Stomach (tissue), 8 donors: ENCODE measurements at regions not wholly inside any gene's neighbourhood (a gene's known extent, or its start where the extent isn't known, plus 50 kb on each side); places are given as distances from the start of the nearest gene placed in this dataset.

Experiments used
- DNase-seq, 2 donors: peaks; one replicate each; pipeline versions ENCODE4 v3.0.0 to v3.0.0-alpha.2; 2013 to 2019
- H3K27ac ChIP-seq, 5 donors: fragments of 200-600 bp in 4 of 5; sonication (generic) in 4 of 5; one replicate each; pipeline ENCODE4 v1.5.1; 2013 to 2019; ENCODE audit warnings: mild to moderate bottlenecking in 1 of 5, moderate library complexity in 1 of 5
- H3K27me3 ChIP-seq, 3 donors: fragments of 200-600 bp; sonication (generic); one replicate each; pipeline ENCODE4 v1.5.1; 2017 to 2019; ENCODE audit warnings: mixed run types in 1 of 3
- H3K36me3 ChIP-seq, 4 donors: fragments of 200-600 bp; sonication (generic); 1 replicate in 3 of 4; 2 replicates in 1 of 4; pipeline ENCODE4 v1.5.1; 2016 to 2019
- H3K4me1 ChIP-seq, 4 donors: fragments of 200-600 bp; sonication (generic); one replicate each; pipeline ENCODE4 v1.5.1; 2016 to 2019
- H3K4me3 ChIP-seq, 4 donors: fragments of 200-600 bp; sonication (generic) in 3 of 4; one replicate each; pipeline ENCODE4 v1.5.1; 2016 to 2019; ENCODE audit warnings: mild to moderate bottlenecking in 1 of 4
- H3K9me3 ChIP-seq, 4 donors: fragments of 200-600 bp; sonication (generic); one replicate each; pipeline ENCODE4 v1.5.1; 2016 to 2019
- EP300 ChIP-seq: sonication (generic); formaldehyde crosslinking; IDR thresholded peaks from one replicate; pipeline ENCODE4 v1.6.1; 2017; ENCODE audit warnings: antibody characterized with exemption
- POLR2A ChIP-seq, 4 donors: fragments of 450-650 bp; IDR thresholded peaks; one replicate each; pipeline ENCODE4 v1.6.1; 2016; ENCODE audit warnings: antibody characterized with exemption in 4 of 4, control low read depth in 2 of 4, mild to moderate bottlenecking in 1 of 4, moderate library complexity in 1 of 4
- POLR2AphosphoS5 ChIP-seq, 3 donors: sonication (generic); formaldehyde crosslinking; IDR thresholded peaks; one replicate each; pipeline ENCODE4 v1.6.1; 2016; ENCODE audit warnings: antibody characterized with exemption in 3 of 3
- WGBS, 5 donors: extraction: QIAGEN DNeasy Blood & Tissue Kit in 3 of 5; methylation state at CpG; one replicate each; pipeline versions ENCODE4 v1.1.5 to v1.1.7; 2013 to 2018; 5-methylcytosine and 5-hydroxymethylcytosine counted together
- intact Hi-C: fragments of 100-400 bp; cut with DNase I; formaldehyde crosslinking; loops from one replicate; pipeline ENCODE4 v1.15.1; 2023; ENCODE audit warnings: low total_unique reads
- TF ChIP-seq, protein P1 (sequence below), 7 experiments: fragments of 450-650 bp in 4 of 7; fragments of 200-600 bp in 3 of 7; sonication (generic) in 3 of 7; IDR thresholded peaks; one replicate each; pipeline ENCODE4 v1.5.1; 2016 to 2019; ENCODE audit warnings: antibody characterized with exemption in 7 of 7, control low read depth in 2 of 7, mild to moderate bottlenecking in 1 of 7
- donor health status: healthy with polysubstance abuse.
- donor health status: Bipolar disorder and iron deficiency.
- donor health status: healthy.

DNA sequence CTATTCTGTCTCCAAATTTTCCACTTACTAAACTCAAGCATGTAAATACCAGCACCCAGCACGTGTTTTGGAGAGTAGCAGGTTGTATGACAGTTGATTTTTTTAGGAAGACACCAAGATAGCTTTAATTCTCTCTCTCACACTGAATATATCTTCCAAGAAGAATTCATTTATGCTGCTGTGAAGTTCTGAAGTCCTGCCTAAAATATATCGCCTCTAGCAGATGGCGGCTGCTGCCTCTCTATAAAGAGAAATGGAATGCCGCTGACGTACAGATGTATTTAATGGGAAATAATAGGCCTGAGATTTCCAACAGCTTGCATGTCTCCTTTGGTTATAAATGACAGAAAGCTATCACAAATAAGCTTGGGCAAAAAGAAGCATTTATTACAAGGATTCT is 74.7 kb downstream of the PFDN4 start:
- Histone ChIP-seq H3K27ac (no peak overlapping the region), H3K36me3 (no peaks in the 10 kb centered on the region), H3K4me3 (no peak overlapping the region), H3K4me1 (no peaks in the 10 kb centered on the region), H3K9me3 (no peaks in the 10 kb centered on the region), H3K27me3 (no peaks in the 10 kb centered on the region)
- DNase-seq: no peak
- intact Hi-C loops: no loop called here
- 84 to 91% (median 87%) methylated on average over 5 of the region's 5 CpGs for WGBS, 5 donors
- TF ChIP-seq, protein P1, sequence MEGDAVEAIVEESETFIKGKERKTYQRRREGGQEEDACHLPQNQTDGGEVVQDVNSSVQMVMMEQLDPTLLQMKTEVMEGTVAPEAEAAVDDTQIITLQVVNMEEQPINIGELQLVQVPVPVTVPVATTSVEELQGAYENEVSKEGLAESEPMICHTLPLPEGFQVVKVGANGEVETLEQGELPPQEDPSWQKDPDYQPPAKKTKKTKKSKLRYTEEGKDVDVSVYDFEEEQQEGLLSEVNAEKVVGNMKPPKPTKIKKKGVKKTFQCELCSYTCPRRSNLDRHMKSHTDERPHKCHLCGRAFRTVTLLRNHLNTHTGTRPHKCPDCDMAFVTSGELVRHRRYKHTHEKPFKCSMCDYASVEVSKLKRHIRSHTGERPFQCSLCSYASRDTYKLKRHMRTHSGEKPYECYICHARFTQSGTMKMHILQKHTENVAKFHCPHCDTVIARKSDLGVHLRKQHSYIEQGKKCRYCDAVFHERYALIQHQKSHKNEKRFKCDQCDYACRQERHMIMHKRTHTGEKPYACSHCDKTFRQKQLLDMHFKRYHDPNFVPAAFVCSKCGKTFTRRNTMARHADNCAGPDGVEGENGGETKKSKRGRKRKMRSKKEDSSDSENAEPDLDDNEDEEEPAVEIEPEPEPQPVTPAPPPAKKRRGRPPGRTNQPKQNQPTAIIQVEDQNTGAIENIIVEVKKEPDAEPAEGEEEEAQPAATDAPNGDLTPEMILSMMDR (IDR thresholded peaks at IDR 0.05): no peak
- TF ChIP-seq EP300: no peak
- TF ChIP-seq POLR2A (IDR thresholded peaks at IDR 0.05): no peak
- no peak for TF ChIP-seq POLR2AphosphoS5 (IDR thresholded peaks at IDR 0.05)

DNA sequence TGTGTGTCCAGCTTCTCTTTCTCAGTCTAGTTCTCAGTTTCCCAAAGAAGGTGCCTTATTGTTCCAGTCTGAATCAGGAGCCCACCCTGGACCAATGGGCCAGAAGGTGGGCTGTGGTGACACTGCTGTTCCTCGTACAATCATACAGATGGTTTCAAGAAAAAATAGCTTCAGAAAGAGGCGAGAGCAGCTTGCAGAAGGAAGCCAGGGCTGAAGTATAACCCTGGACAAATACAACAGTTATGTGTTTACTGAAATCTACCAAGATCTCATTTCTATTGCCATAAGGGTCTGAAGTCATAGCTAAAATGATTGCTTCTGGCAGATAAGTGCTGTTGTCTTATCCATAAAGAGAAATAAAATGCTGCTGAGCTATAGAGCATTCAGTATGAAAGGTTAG is 75.4 kb downstream of the PFDN4 start:
- Histone ChIP-seq H3K27ac (no peak overlapping the region), H3K4me3 (no peak overlapping the region), H3K4me1 (no peaks in the 10 kb centered on the region), H3K36me3 (no peaks in the 10 kb centered on the region), H3K27me3 (no peaks in the 10 kb centered on the region), H3K9me3 (no peaks in the 10 kb centered on the region)
- no peak for TF ChIP-seq POLR2A (IDR thresholded peaks at IDR 0.05)
- TF ChIP-seq POLR2AphosphoS5 (IDR thresholded peaks at IDR 0.05): no peak
- TF ChIP-seq, protein P1 (IDR thresholded peaks at IDR 0.05): no peak
- WGBS, 5 donors: 79 to 92% (median 83%) methylated on average over 2 of the region's 2 CpGs
- intact Hi-C loops: no loop called here
- DNase-seq: no peak

DNA sequence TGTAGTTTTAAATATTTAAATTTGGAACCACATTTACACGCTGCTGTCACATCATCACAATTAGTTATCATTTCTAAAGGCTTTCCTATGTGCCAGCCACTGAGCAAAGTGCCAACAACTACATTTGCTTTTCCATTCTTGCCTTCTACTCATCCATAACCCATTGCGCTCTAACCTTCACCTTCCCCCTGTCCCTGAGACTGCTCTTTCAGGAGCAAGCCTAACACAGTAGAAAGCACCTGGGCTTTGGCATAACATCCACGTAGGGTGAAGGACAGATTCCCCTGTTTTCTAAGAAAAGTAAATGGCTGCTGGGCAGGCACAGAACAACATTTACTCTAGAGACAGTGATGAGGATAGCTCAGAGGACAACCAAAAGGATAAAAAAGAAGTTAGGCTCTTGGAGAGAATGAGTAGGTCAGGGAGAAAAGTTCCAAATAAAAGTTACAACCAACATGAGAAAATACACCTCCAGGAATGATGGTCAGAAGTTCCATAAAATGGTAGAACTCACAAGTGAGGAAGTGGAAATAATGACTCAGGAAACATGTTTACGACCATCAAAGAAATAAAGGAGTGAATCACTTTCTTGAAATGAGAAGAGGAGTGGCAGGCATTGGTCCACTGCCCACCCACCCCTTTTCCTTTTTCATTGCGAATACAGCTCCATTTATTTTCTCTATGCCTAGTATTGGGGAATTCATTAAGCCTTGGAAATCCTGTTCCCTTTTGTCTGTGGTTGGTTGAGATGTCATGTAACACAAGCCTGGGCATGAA is 77.2 kb downstream of the PFDN4 start:
- DNase-seq: no peak

DNA sequence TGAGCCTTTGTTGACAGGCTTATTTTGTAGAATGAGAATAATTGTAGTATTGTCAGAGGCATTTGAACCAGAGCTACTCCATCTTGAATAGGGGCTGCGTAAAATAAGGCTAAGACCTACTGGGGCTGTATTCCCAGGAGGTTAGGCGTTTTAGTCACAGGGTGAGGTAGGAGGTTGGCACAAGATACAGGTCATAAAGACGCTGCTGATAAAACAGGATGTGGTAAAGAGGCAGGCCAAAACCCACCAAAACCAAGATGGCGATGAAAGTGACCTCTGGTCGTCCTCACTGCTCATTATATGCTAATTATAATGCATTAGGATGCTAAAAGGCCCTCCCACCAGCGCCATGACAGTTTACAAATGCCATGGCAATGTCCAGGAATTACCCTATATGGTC is 82.7 kb downstream of the PFDN4 start:
- WGBS, 5 donors: 75 to 82% (median 80%) methylated on average over 6 of the region's 6 CpGs
- TF ChIP-seq EP300 (no peak), POLR2AphosphoS5 (IDR thresholded peaks at IDR 0.05) (no peak), POLR2A (IDR thresholded peaks at IDR 0.05) (no peak)
- TF ChIP-seq, protein P1 (IDR thresholded peaks at IDR 0.05): no peak
- no peak for DNase-seq
- Histone ChIP-seq H3K4me3 (no peak overlapping the region), H3K27ac (no peak overlapping the region), H3K9me3 (no peaks in the 10 kb centered on the region), H3K36me3 (no peaks in the 10 kb centered on the region), H3K27me3 (no peaks in the 10 kb centered on the region), H3K4me1 (peaks cover 0 to 5% (median 0%) of the 10 kb centered on the region in 4 donors)
- intact Hi-C loops: no loop called here

More for the DNA sequence above, 77.2 kb downstream of the PFDN4 start:
- intact Hi-C loops: no loop called here
- Histone ChIP-seq H3K36me3 (no peaks in the 10 kb centered on the region), H3K4me3 (no peak overlapping the region), H3K27ac (no peak overlapping the region), H3K4me1 (no peaks in the 10 kb centered on the region), H3K9me3 (no peaks in the 10 kb centered on the region), H3K27me3 (no peaks in the 10 kb centered on the region)
- WGBS, 5 donors: 65 to 74% (median 73%) methylated on average over 5 of the region's 5 CpGs
- TF ChIP-seq, protein P1 (IDR thresholded peaks at IDR 0.05): no peak
- TF ChIP-seq EP300: no peak
- TF ChIP-seq POLR2AphosphoS5 (IDR thresholded peaks at IDR 0.05): no peak
- no peak for TF ChIP-seq POLR2A (IDR thresholded peaks at IDR 0.05)
